ENCODE measurements at regions not wholly inside any gene's neighbourhood (a gene's known extent, or its start where the extent isn't known, plus 50 kb on each side); places are given as distances from the start of the nearest gene placed in this dataset.

- H3K9me3 Mint-ChIP-seq (ENCODE audit: unreplicated experiment) = peaks cover 8% of the 10 kb centered on the region
- no peak overlapping the region for H3K27ac Mint-ChIP-seq (ENCODE audit: unreplicated experiment)
- no peak for DNase-seq (ENCODE audit: low spot score)
- TF ChIP-seq CTCF (IDR thresholded peaks at IDR 0.05; ENCODE audit: unreplicated experiment) = no peak
- H3K4me3 Mint-ChIP-seq (ENCODE audit: unreplicated experiment) = no peak overlapping the region
- peaks cover 6% of the 10 kb centered on the region for H3K36me3 Mint-ChIP-seq (ENCODE audit: low read depth, unreplicated experiment)
- H3K4me1 Mint-ChIP-seq (ENCODE audit: unreplicated experiment) = no peaks in the 10 kb centered on the region
- no peaks in the 10 kb centered on the region for H3K27me3 Mint-ChIP-seq (ENCODE audit: unreplicated experiment)
Measured at GRCh38 chr1:173354937-173355280, 122.2 kb upstream of the PRDX6 start.

- no peaks in the 10 kb centered on the region for H3K27me3 Mint-ChIP-seq (ENCODE audit: unreplicated experiment)
- no peak for TF ChIP-seq CTCF (IDR thresholded peaks at IDR 0.05; ENCODE audit: unreplicated experiment)
- H3K9me3 Mint-ChIP-seq (ENCODE audit: unreplicated experiment) = peaks cover 8% of the 10 kb centered on the region
- H3K4me3 Mint-ChIP-seq (ENCODE audit: unreplicated experiment) = no peak overlapping the region
- no peak overlapping the region for H3K27ac Mint-ChIP-seq (ENCODE audit: unreplicated experiment)
- no peak for DNase-seq (ENCODE audit: low spot score)
- H3K4me1 Mint-ChIP-seq (ENCODE audit: unreplicated experiment) = no peaks in the 10 kb centered on the region
- peaks cover 6% of the 10 kb centered on the region for H3K36me3 Mint-ChIP-seq (ENCODE audit: low read depth, unreplicated experiment)
Measured at GRCh38 chr1:173355281-173356031, 121.7 kb upstream of the PRDX6 start.

- no peak overlapping the region for H3K27ac Mint-ChIP-seq (ENCODE audit: unreplicated experiment)
- peaks cover 6% of the 10 kb centered on the region for H3K36me3 Mint-ChIP-seq (ENCODE audit: low read depth, unreplicated experiment)
- no peaks in the 10 kb centered on the region for H3K4me1 Mint-ChIP-seq (ENCODE audit: unreplicated experiment)
- peaks cover 8% of the 10 kb centered on the region for H3K9me3 Mint-ChIP-seq (ENCODE audit: unreplicated experiment)
- no peaks in the 10 kb centered on the region for H3K27me3 Mint-ChIP-seq (ENCODE audit: unreplicated experiment)
- no peak for DNase-seq (ENCODE audit: low spot score)
- TF ChIP-seq CTCF (IDR thresholded peaks at IDR 0.05; ENCODE audit: unreplicated experiment) = no peak
- no peak overlapping the region for H3K4me3 Mint-ChIP-seq (ENCODE audit: unreplicated experiment)
Measured at GRCh38 chr1:173356191-173356762, 120.9 kb upstream of the PRDX6 start.

- no peak for TF ChIP-seq CTCF (IDR thresholded peaks at IDR 0.05; ENCODE audit: unreplicated experiment)
- no peaks in the 10 kb centered on the region for H3K9me3 Mint-ChIP-seq (ENCODE audit: unreplicated experiment)
- no peak overlapping the region for H3K27ac Mint-ChIP-seq (ENCODE audit: unreplicated experiment)
- DNase-seq (ENCODE audit: low spot score) = no peak
- no peaks in the 10 kb centered on the region for H3K4me1 Mint-ChIP-seq (ENCODE audit: unreplicated experiment)
- no peak overlapping the region for H3K4me3 Mint-ChIP-seq (ENCODE audit: unreplicated experiment)
- H3K27me3 Mint-ChIP-seq (ENCODE audit: unreplicated experiment) = no peaks in the 10 kb centered on the region
- no peaks in the 10 kb centered on the region for H3K36me3 Mint-ChIP-seq (ENCODE audit: low read depth, unreplicated experiment)
Measured at GRCh38 chr1:173360487-173361063, 116.6 kb upstream of the PRDX6 start.

DNA sequence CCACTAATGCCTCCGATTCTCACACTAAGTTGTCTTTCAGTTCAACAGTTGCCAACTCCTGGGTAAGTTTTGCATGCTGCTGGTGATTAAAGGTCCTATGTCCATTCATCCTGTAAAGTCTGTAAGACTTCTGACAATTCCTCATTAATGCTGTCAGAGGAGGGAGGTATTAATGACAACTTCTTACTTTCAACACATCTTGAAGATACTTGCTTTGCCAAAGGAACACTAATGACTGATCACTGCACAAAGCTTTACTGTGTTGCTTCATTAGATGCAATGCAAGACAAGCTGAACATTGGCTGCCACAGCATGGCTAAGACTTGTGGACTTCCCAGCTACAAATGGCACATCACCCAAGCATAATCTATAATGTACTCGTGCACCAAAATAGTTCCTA, 114.6 kb upstream of the PRDX6 start:
- TF ChIP-seq CTCF (IDR thresholded peaks at IDR 0.05; ENCODE audit: unreplicated experiment) = no peak
- Mint-ChIP-seq H3K4me1 (ENCODE audit: unreplicated experiment) (no peaks in the 10 kb centered on the region), H3K27ac (ENCODE audit: unreplicated experiment) (no peak overlapping the region), H3K36me3 (ENCODE audit: low read depth, unreplicated experiment) (no peaks in the 10 kb centered on the region), H3K9me3 (ENCODE audit: unreplicated experiment) (no peaks in the 10 kb centered on the region), H3K4me3 (ENCODE audit: unreplicated experiment) (no peak overlapping the region), H3K27me3 (ENCODE audit: unreplicated experiment) (no peaks in the 10 kb centered on the region)
- no peak for DNase-seq (ENCODE audit: low spot score)
